H9 (cell line): ENCODE measurements at regions not wholly inside any gene's neighbourhood (a gene's known extent, or its start where the extent isn't known, plus 50 kb on each side); places are given as distances from the start of the nearest gene placed in this dataset.

Experiments
- DNase-seq: peaks from one replicate; pipeline ENCODE4 v3.0.0-alpha.2; 2017
- H2AFZ ChIP-seq: one replicate; pipeline ENCODE4 v1.6.1; 2013; ENCODE audit warnings: mild to moderate bottlenecking, low read length, control low read depth, moderate library complexity
- H2AK5ac ChIP-seq: 2 replicates; pipeline ENCODE4 v1.6.1; 2013; ENCODE audit warnings: low read length, control low read depth, mixed read lengths; ENCODE audit not compliant: insufficient read length
- H2BK120ac ChIP-seq: one replicate; pipeline ENCODE4 v1.6.1; 2013; ENCODE audit warnings: low read depth, mild to moderate bottlenecking, low read length, control low read depth, inconsistent platforms; ENCODE audit not compliant: poor library complexity, severe bottlenecking
- H2BK12ac ChIP-seq: 2 replicates; pipeline ENCODE4 v1.6.1; 2013; ENCODE audit warnings: low read length, control low read depth, mixed read lengths, low read depth; ENCODE audit not compliant: insufficient read length
- H2BK15ac ChIP-seq: 2 replicates; pipeline ENCODE4 v1.6.1; 2013; ENCODE audit warnings: low read depth, low read length, control low read depth
- H2BK20ac ChIP-seq: one replicate; pipeline ENCODE4 v1.6.1; 2013; ENCODE audit warnings: low read depth, mild to moderate bottlenecking, low read length, control low read depth, inconsistent platforms; ENCODE audit not compliant: poor library complexity, severe bottlenecking
- H2BK5ac ChIP-seq: 2 replicates; pipeline ENCODE4 v1.6.1; 2013; ENCODE audit warnings: low read length, control low read depth, mixed read lengths; ENCODE audit not compliant: insufficient read length
- H3K14ac ChIP-seq: 2 replicates; pipeline ENCODE4 v1.6.1; 2013; ENCODE audit warnings: low read length, control low read depth; ENCODE audit not compliant: insufficient read depth
- H3K18ac ChIP-seq: 2 replicates; pipeline ENCODE4 v1.6.1; 2013; ENCODE audit warnings: low read depth, mild to moderate bottlenecking, mixed read lengths, low read length, control low read depth; ENCODE audit not compliant: insufficient read length
- H3K23ac ChIP-seq: 2 replicates; pipeline ENCODE4 v1.6.1; 2013; ENCODE audit warnings: low read length, control low read depth, mixed read lengths, low read depth; ENCODE audit not compliant: insufficient read length
- H3K23me2 ChIP-seq: 2 replicates; pipeline ENCODE4 v1.6.1; 2013; ENCODE audit warnings: low read depth, mild to moderate bottlenecking, mixed read lengths, low read length, control low read depth; ENCODE audit not compliant: insufficient read length, poor library complexity, severe bottlenecking
- H3K27ac ChIP-seq: 2 replicates; pipeline ENCODE4 v1.5.1; 2013; ENCODE audit warnings: low read length, control low read depth, mixed read lengths, low read depth; ENCODE audit not compliant: insufficient read length
- H3K27me3 ChIP-seq: 2 replicates; pipeline ENCODE4 v1.6.1; 2013; ENCODE audit warnings: low read length, control low read depth, inconsistent platforms; ENCODE audit not compliant: insufficient read depth
- H3K4ac ChIP-seq: 2 replicates; pipeline ENCODE4 v1.6.1; 2013; ENCODE audit warnings: low read depth, mild to moderate bottlenecking, control low read depth, inconsistent platforms, low read length, moderate library complexity
- H3K4me1 ChIP-seq: 2 replicates; pipeline ENCODE4 v1.6.1; 2013; ENCODE audit warnings: low read length, control low read depth, inconsistent platforms; ENCODE audit not compliant: insufficient read depth
- H3K4me2 ChIP-seq: 2 replicates; pipeline ENCODE4 v1.6.1; 2013; ENCODE audit warnings: low read length, control low read depth, mixed read lengths; ENCODE audit not compliant: insufficient read length, insufficient read depth
- H3K56ac ChIP-seq: 2 replicates; pipeline ENCODE4 v1.6.1; 2013; ENCODE audit warnings: low read depth, mild to moderate bottlenecking, mixed read lengths, low read length, control low read depth; ENCODE audit not compliant: insufficient read length
- H3K79me1 ChIP-seq: 2 replicates; pipeline ENCODE4 v1.6.1; 2013; ENCODE audit warnings: low read depth, mild to moderate bottlenecking, moderate library complexity, low read length, control low read depth, inconsistent platforms; ENCODE audit not compliant: insufficient read depth, poor library complexity, severe bottlenecking
- H3K79me2 ChIP-seq: 2 replicates; pipeline ENCODE4 v1.6.1; 2013; ENCODE audit warnings: low read length, control low read depth, inconsistent platforms; ENCODE audit not compliant: insufficient read depth
- H3K9ac ChIP-seq: 2 replicates; pipeline ENCODE4 v1.6.1; 2013; ENCODE audit warnings: low read length, control low read depth, mixed read lengths; ENCODE audit not compliant: insufficient read length; ENCODE audit errors: extremely low read depth
- H3K9me3 ChIP-seq: one replicate; pipeline ENCODE4 v1.6.1; 2013; ENCODE audit warnings: low read depth, low read length, inconsistent platforms; ENCODE audit not compliant: control insufficient read depth
- H3T11ph ChIP-seq: one replicate; pipeline ENCODE4 v1.6.1; 2013; ENCODE audit warnings: mild to moderate bottlenecking, low read length, control low read depth, inconsistent platforms
- H4K20me1 ChIP-seq: one replicate; pipeline ENCODE4 v1.6.1; 2013; ENCODE audit not compliant: control insufficient read depth, insufficient read length, insufficient read depth
- H4K5ac ChIP-seq: 2 replicates; pipeline ENCODE4 v1.6.1; 2013; ENCODE audit warnings: low read depth, mild to moderate bottlenecking, mixed read lengths, low read length, control low read depth; ENCODE audit not compliant: insufficient read length
- H4K8ac ChIP-seq: replicated peaks from 2 replicates; pipeline ENCODE4 v1.6.1; 2013; ENCODE audit warnings: low read length, control low read depth, mixed read lengths, low read depth; ENCODE audit not compliant: insufficient read length
- H4K91ac ChIP-seq: 2 replicates; pipeline ENCODE4 v1.6.1; 2013; ENCODE audit warnings: low read depth, mild to moderate bottlenecking, moderate library complexity, mixed read lengths, low read length, control low read depth; ENCODE audit not compliant: insufficient read length
- H3K27ac Mint-ChIP-seq, 3 experiments: 2 replicates in 2 of 3; 3 replicates in 1 of 3; pipeline ENCODE4 v1.8.0; 2020 to 2021; ENCODE audit warnings: mixed read lengths in 3 of 3, mild to moderate bottlenecking in 1 of 3, moderate library complexity in 1 of 3
- H3K27me3 Mint-ChIP-seq: 2 replicates; pipeline ENCODE4 v1.8.0; 2021; ENCODE audit warnings: low read depth, mild to moderate bottlenecking, moderate library complexity, mixed read lengths
- H3K36me3 Mint-ChIP-seq, 3 experiments: 2 replicates in 2 of 3; 3 replicates in 1 of 3; pipeline ENCODE4 v1.8.0; 2020 to 2021; ENCODE audit warnings: low read depth in 3 of 3, mixed read lengths in 3 of 3; ENCODE audit not compliant: insufficient read depth in 1 of 3
- H3K4me1 Mint-ChIP-seq, 2 experiments: 2 replicates each; pipeline ENCODE4 v1.8.0; 2020; ENCODE audit warnings: mixed read lengths in 2 of 2
- H3K4me3 Mint-ChIP-seq, 2 experiments: 2 replicates in 1 of 2; 3 replicates in 1 of 2; pipeline ENCODE4 v1.8.0; 2020 to 2021; ENCODE audit warnings: mild to moderate bottlenecking in 2 of 2, mixed read lengths in 2 of 2, moderate library complexity in 1 of 2
- H3K9me3 Mint-ChIP-seq, 2 experiments: 2 replicates in 1 of 2; 3 replicates in 1 of 2; pipeline ENCODE4 v1.8.0; 2020; ENCODE audit warnings: mild to moderate bottlenecking in 2 of 2, mixed read lengths in 2 of 2, moderate library complexity in 1 of 2
- WGBS: extraction: QIAGEN DNeasy Blood & Tissue Kit; methylation state at CpG from one replicate; pipeline ENCODE4 v1.1.7; 2013; ENCODE audit warnings: missing lambda C conversion rate, low lambda C conversion rate, mixed read lengths; ENCODE audit not compliant: insufficient read length; ENCODE audit errors: extremely low coverage; 5-methylcytosine and 5-hydroxymethylcytosine counted together
- TF ChIP-seq, protein P1 (sequence below): fragments of 200-600 bp; sonication (generic); conservative IDR thresholded peaks from 3 replicates; pipeline ENCODE4 v1.8.0; 2021; ENCODE audit warnings: antibody characterized with exemption, mild to moderate bottlenecking

DNA sequence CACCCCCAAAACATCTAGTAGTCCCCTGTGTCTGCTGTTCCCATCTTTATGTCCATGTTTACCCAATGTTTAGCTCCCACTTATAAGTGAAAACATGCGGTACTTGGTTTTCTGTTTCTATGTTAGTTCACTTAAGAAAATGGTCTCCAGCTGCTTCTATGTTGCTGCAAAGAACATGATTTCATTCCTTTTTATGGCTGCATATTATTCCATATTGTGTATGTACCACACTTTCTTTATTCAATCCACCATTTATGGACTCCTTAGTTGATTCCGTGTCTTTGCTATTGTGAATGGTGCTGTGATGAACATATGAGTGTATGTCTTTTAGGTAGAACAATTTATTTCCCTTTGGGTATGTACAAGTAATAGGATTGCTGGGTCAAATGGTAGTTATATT lies 51.2 kb downstream of the GRK7 start:
- Histone ChIP-seq H2BK15ac (no peak overlapping the region), H3K27me3 (no peaks in the 10 kb centered on the region)
- WGBS, result no CpG with 5 or more reads among the region's 2 CpGs

More for the DNA sequence above, 51.2 kb downstream of the GRK7 start:
- H3K14ac ChIP-seq, result no peak overlapping the region
- H2BK12ac ChIP-seq, result no peak overlapping the region
- H3K79me1 ChIP-seq, result no peaks in the 10 kb centered on the region
- no peak overlapping the region for H4K91ac ChIP-seq
- H3K4me1 ChIP-seq, result no peaks in the 10 kb centered on the region
- no peak overlapping the region for H3K23ac ChIP-seq
- H2BK20ac ChIP-seq, result no peak overlapping the region
- no peaks in the 10 kb centered on the region for H3K79me2 ChIP-seq
- no peak overlapping the region for H3K56ac ChIP-seq
- no peak overlapping the region for H4K5ac ChIP-seq
- no peaks in the 10 kb centered on the region for H3K9me3 ChIP-seq
- no peak overlapping the region for H3K18ac ChIP-seq
- Mint-ChIP-seq H3K4me1 (peaks cover 4 to 17% of the 10 kb centered on the region in 2 experiments; a peak in 3 of 4 replicates), H3K36me3 (peaks cover 0 to 7% (median 2%) of the 10 kb centered on the region in 3 experiments; a peak in 2 of 7 replicates), H3K27ac (no peak overlapping the region), H3K9me3 (peaks cover 6 to 7% of the 10 kb centered on the region in 2 experiments), H3K27me3 (peaks cover 2% of the 10 kb centered on the region; the same call in 1 of the 2 replicates), H3K4me3 (no peak overlapping the region)
- H3K9ac ChIP-seq, result no peak overlapping the region
- no peak for DNase-seq
- H2BK5ac ChIP-seq, result no peak overlapping the region
- no peak overlapping the region for H4K8ac ChIP-seq
- no peak overlapping the region for H2BK120ac ChIP-seq
- no peak overlapping the region for H3T11ph ChIP-seq
- H3K4me2 ChIP-seq, result no peak overlapping the region
- no peak overlapping the region for H3K4ac ChIP-seq
- H3K23me2 ChIP-seq, result no peaks in the 10 kb centered on the region
- TF ChIP-seq, protein P1, sequence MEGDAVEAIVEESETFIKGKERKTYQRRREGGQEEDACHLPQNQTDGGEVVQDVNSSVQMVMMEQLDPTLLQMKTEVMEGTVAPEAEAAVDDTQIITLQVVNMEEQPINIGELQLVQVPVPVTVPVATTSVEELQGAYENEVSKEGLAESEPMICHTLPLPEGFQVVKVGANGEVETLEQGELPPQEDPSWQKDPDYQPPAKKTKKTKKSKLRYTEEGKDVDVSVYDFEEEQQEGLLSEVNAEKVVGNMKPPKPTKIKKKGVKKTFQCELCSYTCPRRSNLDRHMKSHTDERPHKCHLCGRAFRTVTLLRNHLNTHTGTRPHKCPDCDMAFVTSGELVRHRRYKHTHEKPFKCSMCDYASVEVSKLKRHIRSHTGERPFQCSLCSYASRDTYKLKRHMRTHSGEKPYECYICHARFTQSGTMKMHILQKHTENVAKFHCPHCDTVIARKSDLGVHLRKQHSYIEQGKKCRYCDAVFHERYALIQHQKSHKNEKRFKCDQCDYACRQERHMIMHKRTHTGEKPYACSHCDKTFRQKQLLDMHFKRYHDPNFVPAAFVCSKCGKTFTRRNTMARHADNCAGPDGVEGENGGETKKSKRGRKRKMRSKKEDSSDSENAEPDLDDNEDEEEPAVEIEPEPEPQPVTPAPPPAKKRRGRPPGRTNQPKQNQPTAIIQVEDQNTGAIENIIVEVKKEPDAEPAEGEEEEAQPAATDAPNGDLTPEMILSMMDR, result no peak
- no peak overlapping the region for H2AFZ ChIP-seq
- no peaks in the 10 kb centered on the region for H4K20me1 ChIP-seq
- no peak overlapping the region for H3K27ac ChIP-seq
- H2AK5ac ChIP-seq, result no peak overlapping the region
